Body of pancreas (tissue), 4 donors: ENCODE measurements at regions not wholly inside any gene's neighbourhood (a gene's known extent, or its start where the extent isn't known, plus 50 kb on each side); places are given as distances from the start of the nearest gene placed in this dataset.

Source experiments
- ATAC-seq: fragments of 150-250 bp; one replicate; pipeline ENCODE4 v1.9.1; 2016
- DNase-seq, 4 donors: peaks; one replicate each; pipeline ENCODE4 v3.0.0-alpha.2; 2019
- H3K27ac ChIP-seq, 4 donors: fragments of 200-600 bp; sonication (generic); 1 replicate in 3 of 4; 2 replicates in 1 of 4; pipeline versions ENCODE4 v1.5.1 to v1.6.1; 2016 to 2019; ENCODE audit warnings: mild to moderate bottlenecking in 1 of 4, mixed read lengths in 1 of 4, moderate library complexity in 1 of 4
- H3K27me3 ChIP-seq, 2 donors: fragments of 200-600 bp; sonication (generic); one replicate each; pipeline ENCODE4 v1.6.0; 2016; ENCODE audit warnings: mild to moderate bottlenecking in 1 of 2
- H3K36me3 ChIP-seq, 2 donors: fragments of 200-600 bp; sonication (generic); replicated peaks in 1 of 2; 2 replicates each; pipeline ENCODE4 v1.5.1; 2016; ENCODE audit warnings: low read depth in 2 of 2; ENCODE audit not compliant: insufficient read depth in 1 of 2
- H3K4me1 ChIP-seq: fragments of 200-600 bp; sonication (generic); one replicate; pipeline ENCODE4 v1.6.0; 2016
- H3K4me3 ChIP-seq, 2 donors: fragments of 200-600 bp; sonication (generic); 1 replicate in 1 of 2; 2 replicates in 1 of 2; pipeline ENCODE4 v1.5.1; 2016 to 2019
- H3K9me3 ChIP-seq, 3 donors: fragments of 200-600 bp; sonication (generic); 1 replicate in 2 of 3; 2 replicates in 1 of 3; pipeline ENCODE4 v1.5.1; 2016
- POLR2A ChIP-seq, 3 donors: fragments of 450-650 bp; IDR thresholded peaks; one replicate each; pipeline ENCODE4 v1.6.1; 2016; ENCODE audit warnings: antibody characterized with exemption in 3 of 3, mild to moderate bottlenecking in 2 of 3
- WGBS, 2 donors: methylation state at CpG; one replicate each; pipeline ENCODE4 v1.1.5; 2017; 5-methylcytosine and 5-hydroxymethylcytosine counted together
- intact Hi-C: fragments of 100-400 bp; cut with DNase I; formaldehyde crosslinking; loops from one replicate; pipeline ENCODE4 v1.15.1; 2023
- TF ChIP-seq, protein P1 (sequence below), 7 experiments: fragments of 450-650 bp in 4 of 7; fragments of 200-600 bp in 3 of 7; sonication (generic) in 3 of 7; IDR thresholded peaks; one replicate each; pipeline ENCODE4 v1.5.1; 2016 to 2019; ENCODE audit warnings: antibody characterized with exemption in 7 of 7

GRCh38 chr5:124229352-124229751 lies 517.1 kb downstream of the ZNF608 start:
- no peaks in the 10 kb centered on the region for H3K27me3 ChIP-seq
- no peak for DNase-seq
- no peak overlapping the region for H3K4me3 ChIP-seq
- H3K4me1 ChIP-seq = no peaks in the 10 kb centered on the region
- no peak overlapping the region for H3K27ac ChIP-seq
- no peaks in the 10 kb centered on the region for H3K36me3 ChIP-seq
- 94 to 100% methylated on average over 3 of the region's 3 CpGs for WGBS, 2 donors
- ATAC-seq = no peak
- H3K9me3 ChIP-seq = no peaks in the 10 kb centered on the region
- no peak for TF ChIP-seq POLR2A (IDR thresholded peaks at IDR 0.05)
- TF ChIP-seq, protein P1, sequence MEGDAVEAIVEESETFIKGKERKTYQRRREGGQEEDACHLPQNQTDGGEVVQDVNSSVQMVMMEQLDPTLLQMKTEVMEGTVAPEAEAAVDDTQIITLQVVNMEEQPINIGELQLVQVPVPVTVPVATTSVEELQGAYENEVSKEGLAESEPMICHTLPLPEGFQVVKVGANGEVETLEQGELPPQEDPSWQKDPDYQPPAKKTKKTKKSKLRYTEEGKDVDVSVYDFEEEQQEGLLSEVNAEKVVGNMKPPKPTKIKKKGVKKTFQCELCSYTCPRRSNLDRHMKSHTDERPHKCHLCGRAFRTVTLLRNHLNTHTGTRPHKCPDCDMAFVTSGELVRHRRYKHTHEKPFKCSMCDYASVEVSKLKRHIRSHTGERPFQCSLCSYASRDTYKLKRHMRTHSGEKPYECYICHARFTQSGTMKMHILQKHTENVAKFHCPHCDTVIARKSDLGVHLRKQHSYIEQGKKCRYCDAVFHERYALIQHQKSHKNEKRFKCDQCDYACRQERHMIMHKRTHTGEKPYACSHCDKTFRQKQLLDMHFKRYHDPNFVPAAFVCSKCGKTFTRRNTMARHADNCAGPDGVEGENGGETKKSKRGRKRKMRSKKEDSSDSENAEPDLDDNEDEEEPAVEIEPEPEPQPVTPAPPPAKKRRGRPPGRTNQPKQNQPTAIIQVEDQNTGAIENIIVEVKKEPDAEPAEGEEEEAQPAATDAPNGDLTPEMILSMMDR (IDR thresholded peaks at IDR 0.05) = no peak
- intact Hi-C loops = no loop called here

GRCh38 chr5:124227914-124228313 lies 518.5 kb downstream of the ZNF608 start:
- Histone ChIP-seq H3K27ac (no peak overlapping the region), H3K4me1 (no peaks in the 10 kb centered on the region), H3K4me3 (no peak overlapping the region), H3K27me3 (no peaks in the 10 kb centered on the region), H3K9me3 (no peaks in the 10 kb centered on the region), H3K36me3 (no peaks in the 10 kb centered on the region)
- DNase-seq (no peak), ATAC-seq (no peak)
- no peak for TF ChIP-seq POLR2A (IDR thresholded peaks at IDR 0.05)
- TF ChIP-seq, protein P1 (IDR thresholded peaks at IDR 0.05) = no peak
- intact Hi-C loops = no loop called here

- TF ChIP-seq POLR2A (IDR thresholded peaks at IDR 0.05) = no peak
- TF ChIP-seq, protein P1 (IDR thresholded peaks at IDR 0.05) = no peak
- Histone ChIP-seq H3K4me1 (no peaks in the 10 kb centered on the region), H3K9me3 (no peaks in the 10 kb centered on the region), H3K27ac (no peak overlapping the region), H3K27me3 (no peaks in the 10 kb centered on the region), H3K36me3 (no peaks in the 10 kb centered on the region), H3K4me3 (no peak overlapping the region)
- WGBS, 2 donors = 63 to 65% methylated on average over 2 of the region's 2 CpGs
- ATAC-seq = no peak
- DNase-seq = no peak
- intact Hi-C loops = no loop called here
Observed at GRCh38 chr5:124220418-124220817, 526.0 kb downstream of the ZNF608 start.

GRCh38 chr5:124212934-124213333 lies 533.5 kb downstream of the ZNF608 start:
- no peaks in the 10 kb centered on the region for H3K27me3 ChIP-seq
- no peaks in the 10 kb centered on the region for H3K4me1 ChIP-seq
- no peaks in the 10 kb centered on the region for H3K36me3 ChIP-seq
- DNase-seq (peak in 1 of 4 donors; percentile 23), ATAC-seq (no peak)
- H3K9me3 ChIP-seq = no peaks in the 10 kb centered on the region
- no peak overlapping the region for H3K27ac ChIP-seq
- TF ChIP-seq POLR2A (IDR thresholded peaks at IDR 0.05) = no peak
- TF ChIP-seq, protein P1 (IDR thresholded peaks at IDR 0.05) = no peak
- 57 to 75% methylated on average over 9 of the region's 9 CpGs for WGBS, 2 donors
- intact Hi-C loops = no loop called here
- H3K4me3 ChIP-seq = no peak overlapping the region

GRCh38 chr5:124210111-124210910 lies 536.1 kb downstream of the ZNF608 start:
- WGBS, 2 donors = 80 to 82% methylated on average over 2 of the region's 2 CpGs

More at GRCh38 chr5:124210111-124210910, 536.1 kb downstream of the ZNF608 start:
- H3K36me3 ChIP-seq = no peaks in the 10 kb centered on the region
- no peaks in the 10 kb centered on the region for H3K4me1 ChIP-seq
- no peak for ATAC-seq
- DNase-seq = no peak
- H3K9me3 ChIP-seq = no peaks in the 10 kb centered on the region
- no peak for TF ChIP-seq POLR2A (IDR thresholded peaks at IDR 0.05)
- TF ChIP-seq, protein P1 (IDR thresholded peaks at IDR 0.05) = no peak
- intact Hi-C loops = no loop called here
- no peaks in the 10 kb centered on the region for H3K27me3 ChIP-seq
- H3K4me3 ChIP-seq = no peak overlapping the region
- H3K27ac ChIP-seq = no peak overlapping the region
